Hepatocyte (in vitro differentiated cells): ENCODE measurements at regions not wholly inside any gene's neighbourhood (a gene's known extent, or its start where the extent isn't known, plus 50 kb on each side); places are given as distances from the start of the nearest gene placed in this dataset.

Experiments
- EZH2phosphoT487 ChIP-seq: fragments of 200-600 bp; sonication (generic); IDR thresholded peaks from one replicate; pipeline ENCODE4 v1.6.1; 2018; ENCODE audit warnings: antibody characterized with exemption, mild to moderate bottlenecking, low read depth, moderate library complexity; ENCODE audit not compliant: unreplicated experiment, severe bottlenecking
- TF ChIP-seq, protein P1 (sequence below): fragments of 200-600 bp; sonication (generic); IDR thresholded peaks from 2 replicates; pipeline ENCODE4 v1.5.1; 2016; ENCODE audit warnings: antibody characterized with exemption, mild to moderate bottlenecking; ENCODE audit not compliant: poor library complexity

DNA sequence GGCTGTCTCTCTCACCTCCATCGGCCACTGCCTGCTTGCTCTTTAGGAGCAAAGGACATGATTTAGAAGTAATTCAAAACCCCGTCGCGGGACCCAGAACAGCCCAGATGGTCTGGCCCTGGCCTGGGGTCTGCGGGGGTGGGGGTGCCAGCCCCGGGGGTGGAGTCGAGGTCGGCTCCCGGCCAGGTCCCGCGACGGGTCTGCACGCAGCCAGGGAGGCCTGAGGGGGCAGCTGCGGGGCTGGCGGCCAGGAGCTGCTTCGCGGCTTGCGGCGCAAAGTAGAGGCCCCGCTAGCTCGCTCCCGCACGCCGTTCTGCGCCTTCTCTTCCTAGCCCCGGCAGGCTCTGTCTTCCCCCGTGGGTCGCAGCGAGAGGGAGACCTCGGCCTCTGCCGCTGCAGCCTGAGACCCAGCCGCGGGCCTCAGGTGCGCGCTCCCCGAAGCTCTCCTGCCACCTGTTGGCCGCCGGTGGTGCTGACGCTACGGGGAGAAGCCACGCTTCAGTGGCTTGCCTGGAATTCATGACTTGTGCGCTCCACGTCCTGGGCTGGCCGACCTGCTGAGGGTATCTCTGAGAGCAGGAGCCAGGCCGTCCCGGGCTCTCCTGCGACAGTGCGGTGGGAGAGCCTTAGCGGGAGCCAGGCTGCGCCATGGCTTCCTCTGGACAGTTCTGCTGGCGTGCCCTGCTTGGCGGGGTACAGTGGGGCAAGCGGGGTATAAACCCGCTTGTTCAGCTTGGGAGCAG is 157.2 kb upstream of the PITX1 start:
- TF ChIP-seq, protein P1, sequence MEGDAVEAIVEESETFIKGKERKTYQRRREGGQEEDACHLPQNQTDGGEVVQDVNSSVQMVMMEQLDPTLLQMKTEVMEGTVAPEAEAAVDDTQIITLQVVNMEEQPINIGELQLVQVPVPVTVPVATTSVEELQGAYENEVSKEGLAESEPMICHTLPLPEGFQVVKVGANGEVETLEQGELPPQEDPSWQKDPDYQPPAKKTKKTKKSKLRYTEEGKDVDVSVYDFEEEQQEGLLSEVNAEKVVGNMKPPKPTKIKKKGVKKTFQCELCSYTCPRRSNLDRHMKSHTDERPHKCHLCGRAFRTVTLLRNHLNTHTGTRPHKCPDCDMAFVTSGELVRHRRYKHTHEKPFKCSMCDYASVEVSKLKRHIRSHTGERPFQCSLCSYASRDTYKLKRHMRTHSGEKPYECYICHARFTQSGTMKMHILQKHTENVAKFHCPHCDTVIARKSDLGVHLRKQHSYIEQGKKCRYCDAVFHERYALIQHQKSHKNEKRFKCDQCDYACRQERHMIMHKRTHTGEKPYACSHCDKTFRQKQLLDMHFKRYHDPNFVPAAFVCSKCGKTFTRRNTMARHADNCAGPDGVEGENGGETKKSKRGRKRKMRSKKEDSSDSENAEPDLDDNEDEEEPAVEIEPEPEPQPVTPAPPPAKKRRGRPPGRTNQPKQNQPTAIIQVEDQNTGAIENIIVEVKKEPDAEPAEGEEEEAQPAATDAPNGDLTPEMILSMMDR: peak; percentile 96
- TF ChIP-seq EZH2phosphoT487: no peak
